Neural progenitor cell (in vitro differentiated cells): ENCODE measurements at regions not wholly inside any gene's neighbourhood (a gene's known extent, or its start where the extent isn't known, plus 50 kb on each side); places are given as distances from the start of the nearest gene placed in this dataset.

Experiments used
- CTCF ChIP-seq: fragments of 200-600 bp; sonication (generic); IDR thresholded peaks from 2 replicates; pipeline ENCODE4 v1.5.1; 2017; ENCODE audit warnings: antibody characterized with exemption, mild to moderate bottlenecking
- EZH2 ChIP-seq: fragments of 200-600 bp; sonication (generic); IDR thresholded peaks from 2 replicates; pipeline ENCODE4 v1.6.1; 2017; ENCODE audit warnings: antibody characterized with exemption, mild to moderate bottlenecking, moderate library complexity
- EZH2phosphoT487 ChIP-seq: fragments of 200-600 bp; sonication (generic); IDR thresholded peaks from 2 replicates; pipeline ENCODE4 v1.6.1; 2017; ENCODE audit warnings: antibody characterized with exemption

- TF ChIP-seq CTCF (no peak), EZH2 (no peak), EZH2phosphoT487 (no peak)
Measured at GRCh38 chr6:167499161-167499660, 174.3 kb downstream of the TTLL2 start.
